ENCODE measurements at regions not wholly inside any gene's neighbourhood (a gene's known extent, or its start where the extent isn't known, plus 50 kb on each side); places are given as distances from the start of the nearest gene placed in this dataset.
A peak's percentile ranks its signal among the peaks of the same experiment; 100 is the strongest.
"Not testable (repeated sequence)": the region's sequence is repeated elsewhere in the genome, so short reads cannot be mapped to it uniquely, and the experiment has no call there.

GRCh38 chr5:110880413-110880812 lies 141.6 kb downstream of the SLC25A46 start:
- Histone ChIP-seq H3K4me3 (no peak overlapping the region), H3K27ac (peak overlapping the region in 1 of 2 donors; percentile 32), H3K36me3 (no peaks in the 10 kb centered on the region), H3K4me1 (no peaks in the 10 kb centered on the region), H3K9me3 (no peaks in the 10 kb centered on the region), H3K27me3 (no peaks in the 10 kb centered on the region)
- intact Hi-C loops (cut with DNase I), result no loop called here
- peak in 1 of 2 donors; percentile 72 for DNase-seq (ENCODE audit: low spot score in 2 of 2)
- TF ChIP-seq, protein P1, sequence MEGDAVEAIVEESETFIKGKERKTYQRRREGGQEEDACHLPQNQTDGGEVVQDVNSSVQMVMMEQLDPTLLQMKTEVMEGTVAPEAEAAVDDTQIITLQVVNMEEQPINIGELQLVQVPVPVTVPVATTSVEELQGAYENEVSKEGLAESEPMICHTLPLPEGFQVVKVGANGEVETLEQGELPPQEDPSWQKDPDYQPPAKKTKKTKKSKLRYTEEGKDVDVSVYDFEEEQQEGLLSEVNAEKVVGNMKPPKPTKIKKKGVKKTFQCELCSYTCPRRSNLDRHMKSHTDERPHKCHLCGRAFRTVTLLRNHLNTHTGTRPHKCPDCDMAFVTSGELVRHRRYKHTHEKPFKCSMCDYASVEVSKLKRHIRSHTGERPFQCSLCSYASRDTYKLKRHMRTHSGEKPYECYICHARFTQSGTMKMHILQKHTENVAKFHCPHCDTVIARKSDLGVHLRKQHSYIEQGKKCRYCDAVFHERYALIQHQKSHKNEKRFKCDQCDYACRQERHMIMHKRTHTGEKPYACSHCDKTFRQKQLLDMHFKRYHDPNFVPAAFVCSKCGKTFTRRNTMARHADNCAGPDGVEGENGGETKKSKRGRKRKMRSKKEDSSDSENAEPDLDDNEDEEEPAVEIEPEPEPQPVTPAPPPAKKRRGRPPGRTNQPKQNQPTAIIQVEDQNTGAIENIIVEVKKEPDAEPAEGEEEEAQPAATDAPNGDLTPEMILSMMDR (IDR thresholded peaks at IDR 0.05), result no peak

DNA sequence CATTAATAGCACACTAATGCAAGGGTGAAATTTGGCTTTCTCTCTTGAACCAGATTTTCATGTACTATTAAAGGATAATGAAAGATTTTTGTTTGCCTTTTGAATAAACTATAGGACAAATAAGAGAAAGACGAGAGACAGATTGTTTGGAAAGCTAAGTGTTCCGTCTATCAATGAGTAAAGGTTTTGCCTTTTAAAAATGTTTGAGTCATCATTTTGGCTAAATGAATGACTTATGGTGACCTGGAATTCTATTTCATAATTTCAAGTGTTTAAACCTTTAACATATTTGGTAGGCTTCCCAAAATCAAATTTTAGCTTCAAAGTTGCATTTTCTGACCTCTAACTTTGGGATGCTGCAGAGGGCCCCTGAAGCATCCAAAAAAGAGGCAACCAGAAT lies 145.2 kb downstream of the SLC25A46 start:
- Histone ChIP-seq H3K4me1 (no peaks in the 10 kb centered on the region), H3K27ac (no peak overlapping the region), H3K36me3 (no peaks in the 10 kb centered on the region), H3K9me3 (no peaks in the 10 kb centered on the region), H3K27me3 (no peaks in the 10 kb centered on the region), H3K4me3 (no peak overlapping the region)
- intact Hi-C loops (cut with DNase I), result no loop called here
- TF ChIP-seq, protein P1 (IDR thresholded peaks at IDR 0.05), result no peak
- DNase-seq (ENCODE audit: low spot score in 2 of 2), result no peak

DNA sequence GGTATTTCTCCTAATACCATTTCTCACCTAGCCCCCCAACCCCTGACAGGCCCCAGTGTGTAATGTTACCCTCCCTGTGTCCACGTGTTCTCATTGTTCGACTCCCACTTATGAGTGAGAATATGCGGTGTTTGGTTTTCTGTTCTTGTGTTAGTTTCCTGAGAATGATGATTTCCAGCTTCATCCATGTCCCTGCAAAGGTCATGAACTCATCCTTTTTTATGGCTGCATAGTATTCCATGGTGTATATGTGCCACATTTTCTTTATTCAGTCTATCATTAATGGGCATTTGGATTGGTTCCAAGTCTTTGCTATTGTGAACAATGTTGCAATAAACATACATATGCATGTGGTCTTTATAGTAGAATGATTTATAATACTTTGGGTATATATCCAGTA lies 148.4 kb downstream of the SLC25A46 start:
- H3K27ac ChIP-seq; intact Hi-C loops (cut with DNase I); H3K9me3 ChIP-seq: not testable (repeated sequence)

DNA sequence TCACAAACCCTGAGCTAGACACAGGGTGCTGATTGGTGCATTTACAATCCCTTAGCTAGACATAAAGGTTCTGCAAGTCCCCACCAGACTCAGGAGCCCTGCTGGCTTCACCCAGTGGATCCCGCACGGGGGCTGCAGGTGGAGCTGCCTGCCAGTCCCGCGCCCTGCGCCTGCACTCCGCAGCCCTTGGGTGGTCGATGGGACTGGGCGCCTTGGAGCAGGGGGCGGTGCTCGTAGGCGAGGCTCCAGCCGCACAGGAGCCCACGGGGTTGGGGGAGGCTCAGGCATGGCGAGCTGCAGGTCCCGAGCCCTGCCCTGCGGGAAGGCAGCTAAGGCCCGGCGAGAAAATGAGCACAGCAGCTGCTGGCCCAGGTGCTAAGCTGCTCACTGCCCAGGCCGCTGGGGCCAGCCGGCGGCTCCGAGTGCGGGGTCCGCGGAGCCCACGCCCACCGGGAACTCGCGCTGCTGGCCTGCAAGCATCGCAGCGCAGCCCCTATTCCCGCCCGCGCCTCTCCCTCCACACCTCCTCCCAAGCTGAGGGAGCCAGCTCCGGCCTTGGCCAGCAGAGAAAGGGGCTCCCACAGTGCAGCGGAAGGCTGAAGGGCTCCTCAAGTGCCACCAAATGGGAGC lies 155.2 kb downstream of the SLC25A46 start:
- H3K27ac ChIP-seq; H3K4me3 ChIP-seq; H3K4me1 ChIP-seq; H3K36me3 ChIP-seq; intact Hi-C loops (cut with DNase I); H3K9me3 ChIP-seq; H3K27me3 ChIP-seq; DNase-seq (ENCODE audit: low spot score in 2 of 2): not testable (repeated sequence)

More for the DNA sequence above, 148.4 kb downstream of the SLC25A46 start:
- not testable (repeated sequence) for H3K36me3 ChIP-seq; H3K4me1 ChIP-seq; DNase-seq (ENCODE audit: low spot score in 2 of 2); H3K27me3 ChIP-seq; H3K4me3 ChIP-seq

DNA sequence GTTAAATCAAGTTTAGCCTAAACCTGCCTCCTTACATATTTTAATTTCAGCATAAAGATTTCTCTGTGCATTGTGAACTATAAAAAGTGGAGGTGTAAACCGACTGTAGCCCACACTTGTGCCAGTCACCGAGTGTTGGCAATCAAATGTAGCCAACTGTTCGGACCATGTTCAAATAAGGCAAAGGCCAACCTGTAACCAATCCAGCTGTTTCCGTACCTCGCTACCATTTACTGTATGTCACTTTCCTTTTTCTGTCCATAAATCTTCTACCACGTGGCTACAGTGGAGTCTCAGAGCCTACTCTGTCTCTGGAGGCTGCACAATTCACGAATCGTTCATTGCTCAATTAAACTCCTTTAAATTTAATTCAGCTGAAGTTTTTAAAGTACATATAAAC lies 156.0 kb downstream of the SLC25A46 start:
- no peaks in the 10 kb centered on the region for H3K9me3 ChIP-seq
- no peaks in the 10 kb centered on the region for H3K27me3 ChIP-seq
- TF ChIP-seq, protein P1 (IDR thresholded peaks at IDR 0.05), result no peak
- H3K27ac ChIP-seq, result no peak overlapping the region
- H3K4me3 ChIP-seq, result no peak overlapping the region
- intact Hi-C loops (cut with DNase I), result no loop called here
- DNase-seq (ENCODE audit: low spot score in 2 of 2), result no peak
- H3K4me1 ChIP-seq, result no peaks in the 10 kb centered on the region
- no peaks in the 10 kb centered on the region for H3K36me3 ChIP-seq

- Histone ChIP-seq H3K4me1 (no peaks in the 10 kb centered on the region), H3K9me3 (no peaks in the 10 kb centered on the region), H3K27me3 (no peaks in the 10 kb centered on the region), H3K36me3 (no peaks in the 10 kb centered on the region), H3K4me3 (no peak overlapping the region), H3K27ac (no peak overlapping the region)
- TF ChIP-seq, protein P1 (IDR thresholded peaks at IDR 0.05), result no peak
- intact Hi-C loops (cut with DNase I), result no loop called here
- no peak for DNase-seq (ENCODE audit: low spot score in 2 of 2)
These were observed 158.1 kb downstream of the SLC25A46 start for GRCh38 chr5:110896901-110897300.

Data from ascending aorta (tissue), 2 donors.